ENCODE measurements at regions not wholly inside any gene's neighbourhood (a gene's known extent, or its start where the extent isn't known, plus 50 kb on each side); places are given as distances from the start of the nearest gene placed in this dataset.

GRCh38 chr5:175282611-175283225 is 161.3 kb downstream of the DRD1 start:
- no peak for DNase-seq

GRCh38 chr5:175281714-175282113 is 162.3 kb downstream of the DRD1 start:
- DNase-seq, result no peak

DNA sequence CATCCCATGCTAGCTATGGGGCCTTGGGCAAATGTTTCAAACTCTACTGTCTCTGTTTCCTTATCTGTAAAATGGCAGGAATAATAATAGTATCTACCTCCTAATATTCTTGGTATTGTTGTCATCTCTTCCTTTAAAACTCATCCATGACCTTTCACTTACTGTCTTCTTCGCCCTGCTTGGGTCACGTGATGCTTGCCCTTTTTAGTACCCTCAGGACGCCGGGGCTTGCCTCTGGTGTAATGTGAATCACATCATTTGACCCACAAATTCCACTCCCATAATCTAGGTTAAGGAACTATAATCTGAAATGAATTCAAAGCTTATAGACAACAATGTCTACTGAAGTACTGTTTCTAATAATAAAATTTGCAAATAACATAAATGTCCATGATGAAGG is 162.7 kb downstream of the DRD1 start:
- no peak for DNase-seq

DNA sequence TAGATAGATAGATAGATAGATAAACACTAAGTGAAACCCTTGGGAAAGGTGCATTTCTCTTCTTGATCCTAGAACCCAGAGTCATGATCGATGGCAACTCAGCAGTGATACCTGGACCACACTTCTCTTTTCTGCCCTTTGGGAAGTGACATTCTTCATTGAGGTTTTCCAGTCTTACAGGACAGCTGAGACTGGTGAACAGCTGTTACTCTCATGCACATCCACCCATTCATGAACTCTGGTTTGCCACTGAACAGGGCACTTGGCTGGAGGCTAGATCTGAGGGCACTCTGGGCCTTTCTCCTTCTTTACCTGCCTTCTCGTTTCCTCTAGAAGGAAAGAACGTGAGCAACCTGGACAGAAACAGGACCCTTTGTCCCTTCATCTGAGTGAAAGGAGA is 164.5 kb downstream of the DRD1 start:
- DNase-seq, result no peak

- no peak for DNase-seq
These were observed 168.2 kb downstream of the DRD1 start for GRCh38 chr5:175275748-175276147.

DNA sequence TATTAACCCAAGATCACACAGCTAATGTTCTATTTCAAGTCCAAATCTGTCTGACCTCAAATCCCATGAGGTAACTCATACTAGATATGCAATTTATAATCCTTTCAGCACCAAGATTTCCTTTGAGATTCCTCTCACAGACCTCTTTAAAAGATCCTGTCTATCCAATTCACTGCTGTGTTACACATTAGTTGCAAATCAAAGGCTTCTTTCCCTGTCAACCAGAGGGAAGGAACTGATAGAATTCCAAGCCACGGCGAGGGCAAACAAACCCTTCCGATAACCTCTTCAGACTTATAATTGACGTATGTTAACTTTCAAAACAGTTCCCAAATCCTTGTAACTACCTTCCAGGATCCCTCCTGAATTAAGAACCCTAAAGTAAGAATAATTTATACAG is 168.9 kb downstream of the DRD1 start:
- DNase-seq, result no peak

DNA sequence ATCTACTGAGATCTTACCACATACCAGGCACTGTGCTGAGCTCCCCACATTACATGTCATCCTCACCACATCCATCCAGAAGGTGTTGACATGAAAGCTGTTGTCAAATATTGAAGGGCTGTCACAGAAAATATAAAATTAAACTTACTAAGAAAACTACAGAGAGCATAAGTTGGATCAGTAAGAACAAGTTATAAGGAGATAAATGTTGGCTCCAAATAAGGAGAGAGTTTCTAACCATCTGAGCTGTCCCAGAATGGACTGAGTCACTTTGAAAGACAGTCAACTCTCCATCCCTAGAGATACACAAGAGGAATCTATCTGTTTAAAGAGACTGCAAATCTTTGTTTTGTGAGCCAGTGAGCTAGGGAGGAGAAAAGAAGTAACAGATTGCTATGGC is 169.8 kb downstream of the DRD1 start:
- DNase-seq, result no peak

- DNase-seq, result no peak
These were observed 179.6 kb downstream of the DRD1 start for GRCh38 chr5:175264406-175264805.

DNA sequence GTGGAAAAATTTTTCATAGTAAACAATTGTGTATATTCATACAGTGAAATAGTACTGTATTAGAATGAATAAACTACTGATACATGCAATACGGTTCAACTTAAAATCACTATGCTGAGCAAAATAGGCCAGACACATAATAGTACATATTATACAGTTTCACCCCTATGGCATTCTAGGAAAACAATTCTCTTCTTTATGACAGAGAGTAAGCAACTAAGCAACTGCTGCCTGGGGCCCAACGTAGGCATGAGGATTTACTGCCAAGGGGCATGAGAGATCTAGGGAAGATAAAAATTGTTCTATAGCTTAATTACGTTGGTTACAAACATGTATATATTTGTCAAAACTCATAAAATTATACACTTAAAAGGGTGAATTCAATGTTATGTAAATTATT is 180.2 kb downstream of the DRD1 start:
- DNase-seq, result no peak

DNA sequence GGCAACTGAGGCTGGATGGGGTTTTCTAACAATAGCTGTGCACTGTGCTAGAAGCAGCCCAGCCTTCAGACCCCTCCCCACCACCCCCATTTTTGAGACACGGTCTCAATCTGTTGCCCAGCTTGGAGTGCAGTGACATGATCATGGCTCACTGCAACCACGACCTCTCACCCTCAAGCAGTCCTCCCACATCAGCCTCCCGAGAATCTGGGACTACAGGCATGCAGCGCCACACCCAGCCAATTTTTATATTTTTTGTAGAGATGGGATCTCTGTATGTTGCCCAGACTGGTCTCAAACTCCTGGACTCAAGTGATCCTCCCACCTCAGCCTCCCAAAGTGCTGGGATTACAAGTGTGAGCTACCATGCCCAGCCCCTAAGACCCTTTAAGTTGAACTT is 182.5 kb downstream of the DRD1 start:
- no peak for DNase-seq

DNA sequence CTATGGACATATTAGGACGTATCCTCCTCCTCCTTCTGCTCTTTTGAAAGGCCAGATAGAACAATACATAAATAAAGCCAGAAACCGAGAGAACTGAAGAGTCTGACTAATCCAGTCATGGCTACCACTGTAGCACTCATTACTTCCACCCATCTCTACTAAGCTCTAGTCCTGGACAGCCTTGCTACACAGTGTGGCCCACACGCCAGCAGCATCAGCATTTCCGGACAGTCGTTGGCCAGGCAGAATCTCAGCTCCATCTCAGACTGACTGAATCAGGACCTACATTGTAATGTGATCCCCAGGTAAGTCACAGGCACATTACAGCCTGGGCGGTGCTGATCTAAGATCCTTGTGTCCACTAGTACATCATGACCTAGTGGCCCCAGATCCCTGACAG is 182.9 kb downstream of the DRD1 start:
- no peak for DNase-seq

- no peak for DNase-seq
These were observed 186.2 kb downstream of the DRD1 start for GRCh38 chr5:175257847-175258194.

- no peak for DNase-seq
These were observed 186.7 kb downstream of the DRD1 start for GRCh38 chr5:175257128-175257846.

DNA sequence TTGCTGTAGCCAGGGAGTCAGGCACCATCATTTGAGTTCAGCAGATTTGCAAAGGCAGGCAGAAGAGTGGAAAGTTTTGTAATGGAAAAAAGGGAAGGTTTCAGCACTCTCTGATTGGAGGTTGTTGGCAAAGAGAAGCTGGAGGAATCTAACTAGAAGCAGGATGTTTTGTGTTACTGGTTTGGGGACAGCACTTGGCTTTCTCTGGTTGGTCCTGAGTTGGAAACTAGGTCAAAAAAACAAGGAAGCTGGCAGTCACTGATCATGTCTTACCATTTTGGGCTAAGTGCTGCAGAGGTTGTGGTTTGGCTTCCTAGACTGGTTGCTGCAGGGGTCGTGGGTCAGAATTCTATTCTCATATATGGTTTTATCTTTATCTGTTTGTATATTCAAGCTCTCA is 189.8 kb downstream of the DRD1 start:
- DNase-seq, result no peak

GRCh38 chr5:175253597-175253996 is 190.4 kb downstream of the DRD1 start:
- DNase-seq, result no peak

GRCh38 chr5:175252234-175252805 is 191.7 kb downstream of the DRD1 start:
- DNase-seq, result no peak

- DNase-seq, result no peak
These were observed 193.6 kb downstream of the DRD1 start for GRCh38 chr5:175250426-175250825.

GRCh38 chr5:175248416-175248905 is 195.5 kb downstream of the DRD1 start:
- no peak for DNase-seq

DNA sequence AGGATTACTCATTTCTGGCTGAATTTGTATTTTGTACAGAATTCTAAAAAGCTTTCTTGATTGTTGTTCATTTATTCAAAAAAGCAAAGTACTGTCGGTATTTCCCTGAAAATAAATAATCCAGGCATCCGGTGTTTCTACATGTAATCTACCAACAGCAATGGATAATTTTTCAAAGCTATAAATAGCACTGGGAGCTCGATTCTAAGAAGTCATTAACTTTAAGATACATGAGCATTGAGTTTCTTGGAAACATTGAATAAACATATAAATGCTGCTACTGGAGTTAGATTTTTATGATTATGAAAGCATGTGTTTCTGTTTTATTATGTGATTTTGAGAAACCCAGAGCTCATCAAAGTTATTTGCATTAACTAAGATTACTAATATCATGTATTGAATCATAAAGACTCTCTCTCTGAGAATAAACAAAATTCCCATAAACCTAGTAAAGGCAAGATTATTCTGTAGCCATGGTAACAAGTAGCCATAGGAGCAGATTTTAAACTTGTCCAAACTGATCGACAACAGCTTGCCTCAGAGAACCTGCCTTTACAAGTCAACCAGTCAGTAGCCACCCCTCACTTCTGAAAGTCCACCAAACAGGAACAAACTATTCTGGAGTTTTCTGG is 197.0 kb downstream of the DRD1 start:
- DNase-seq, result no peak

- DNase-seq, result peak; percentile 62
These were observed 197.6 kb downstream of the DRD1 start for GRCh38 chr5:175246242-175246888.

GRCh38 chr5:175243441-175243840 is 200.5 kb downstream of the DRD1 start:
- no peak for DNase-seq

- DNase-seq, result no peak
These were observed 201.8 kb downstream of the DRD1 start for GRCh38 chr5:175242207-175242606.

DNA sequence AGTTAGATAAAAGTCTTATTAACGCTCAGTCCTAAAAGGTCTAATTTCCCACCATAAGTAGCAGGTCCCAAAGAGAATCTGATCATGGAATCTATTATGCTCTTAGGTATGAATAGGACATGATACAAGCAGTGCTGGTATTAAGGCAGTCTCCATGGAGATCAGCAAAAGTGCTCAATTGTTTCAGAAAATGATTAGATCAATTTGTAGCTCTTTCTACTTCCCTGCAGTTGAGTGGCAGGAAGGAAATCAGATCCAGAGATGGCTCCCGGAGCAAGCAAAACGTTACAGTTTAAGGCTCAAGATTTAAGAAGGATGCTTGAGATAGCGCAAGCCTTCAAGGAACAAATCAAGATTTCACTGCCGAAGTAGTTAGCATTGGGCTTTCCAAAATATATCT is 205.7 kb downstream of the DRD1 start:
- DNase-seq, result no peak

- DNase-seq, result no peak
These were observed 207.8 kb downstream of the DRD1 start for GRCh38 chr5:175236176-175236575.

Measured in stimulated activated CD8-positive, alpha-beta memory T cell treated with anti-CD3 and anti-CD28 coated beads, Interleukin-4, amount 100 ng/mL, for 48 hours (primary cell).